ENCODE measurements at regions not wholly inside any gene's neighbourhood (a gene's known extent, or its start where the extent isn't known, plus 50 kb on each side); places are given as distances from the start of the nearest gene placed in this dataset.
"Not testable (repeated sequence)": the region's sequence is repeated elsewhere in the genome, so short reads cannot be mapped to it uniquely, and the experiment has no call there.

- H3K9me3 Mint-ChIP-seq: no peaks in the 10 kb centered on the region
- ATAC-seq (ENCODE audit: low read depth): no peak
- peaks cover 6% of the 10 kb centered on the region for H3K4me1 Mint-ChIP-seq
- no peaks in the 10 kb centered on the region for H3K36me3 Mint-ChIP-seq
- POLR2A ChIA-PET: interaction anchor here (1.7 kb wide), 1 partner anchor 262 kb away, joined by 4 read pairs; no protein-coding TSS in a partner anchor
- H3K27ac Mint-ChIP-seq: no peak overlapping the region
- DNase-seq: no peak
- peaks cover 7% of the 10 kb centered on the region for H3K27me3 Mint-ChIP-seq
- H3K4me3 Mint-ChIP-seq: no peak overlapping the region
Measured at GRCh38 chr17:65293584-65294180, 156.5 kb downstream of the RGS9 start.

GRCh38 chr17:65292430-65292829 lies 155.3 kb downstream of the RGS9 start:
- ATAC-seq (ENCODE audit: low read depth): no peak
- Mint-ChIP-seq H3K9me3 (no peaks in the 10 kb centered on the region), H3K4me1 (peaks cover 6% of the 10 kb centered on the region), H3K36me3 (no peaks in the 10 kb centered on the region), H3K27ac (no peak overlapping the region), H3K27me3 (peaks cover 4% of the 10 kb centered on the region), H3K4me3 (no peak overlapping the region)
- POLR2A ChIA-PET: no interaction called here
- DNase-seq: no peak

- ATAC-seq (ENCODE audit: low read depth); POLR2A ChIA-PET; H3K4me3 Mint-ChIP-seq; H3K4me1 Mint-ChIP-seq; DNase-seq; H3K9me3 Mint-ChIP-seq; H3K27ac Mint-ChIP-seq; H3K36me3 Mint-ChIP-seq; H3K27me3 Mint-ChIP-seq: not testable (repeated sequence)
Measured at GRCh38 chr17:65291301-65291700, 154.1 kb downstream of the RGS9 start.

- POLR2A ChIA-PET: no interaction called here
- no peak overlapping the region for H3K27ac Mint-ChIP-seq
- ATAC-seq (ENCODE audit: low read depth) (no peak), DNase-seq (no peak)
- H3K27me3 Mint-ChIP-seq: peaks cover 4% of the 10 kb centered on the region
- H3K36me3 Mint-ChIP-seq: no peaks in the 10 kb centered on the region
- peaks cover 6% of the 10 kb centered on the region for H3K4me1 Mint-ChIP-seq
- no peak overlapping the region for H3K4me3 Mint-ChIP-seq
- H3K9me3 Mint-ChIP-seq: no peaks in the 10 kb centered on the region
Measured at GRCh38 chr17:65290616-65291015, 153.4 kb downstream of the RGS9 start.

- peaks cover 4% of the 10 kb centered on the region for H3K27me3 Mint-ChIP-seq
- no peak for DNase-seq
- POLR2A ChIA-PET: no interaction called here
- H3K9me3 Mint-ChIP-seq: peaks cover under 1% of the 10 kb centered on the region
- ATAC-seq (ENCODE audit: low read depth): no peak
- H3K4me3 Mint-ChIP-seq: no peak overlapping the region
- H3K36me3 Mint-ChIP-seq: no peaks in the 10 kb centered on the region
- no peak overlapping the region for H3K27ac Mint-ChIP-seq
- peaks cover 6% of the 10 kb centered on the region for H3K4me1 Mint-ChIP-seq
Measured at GRCh38 chr17:65290056-65290455, 152.9 kb downstream of the RGS9 start.

GRCh38 chr17:65287040-65287439 lies 149.9 kb downstream of the RGS9 start:
- H3K27ac Mint-ChIP-seq: no peak overlapping the region
- ATAC-seq (ENCODE audit: low read depth): no peak
- no peaks in the 10 kb centered on the region for H3K36me3 Mint-ChIP-seq
- no peaks in the 10 kb centered on the region for H3K4me1 Mint-ChIP-seq
- H3K4me3 Mint-ChIP-seq: no peak overlapping the region
- POLR2A ChIA-PET: no interaction called here
- H3K9me3 Mint-ChIP-seq: peaks cover 2% of the 10 kb centered on the region
- H3K27me3 Mint-ChIP-seq: no peaks in the 10 kb centered on the region
- DNase-seq: no peak

GRCh38 chr17:65283704-65284103 lies 146.5 kb downstream of the RGS9 start:
- Mint-ChIP-seq H3K27ac (no peak overlapping the region), H3K4me3 (no peak overlapping the region), H3K36me3 (no peaks in the 10 kb centered on the region), H3K27me3 (no peaks in the 10 kb centered on the region), H3K9me3 (peaks cover 2% of the 10 kb centered on the region), H3K4me1 (no peaks in the 10 kb centered on the region)
- no peak for DNase-seq
- no peak for ATAC-seq (ENCODE audit: low read depth)
- POLR2A ChIA-PET: no interaction called here

GRCh38 chr17:65279456-65279855 lies 142.3 kb downstream of the RGS9 start:
- no peaks in the 10 kb centered on the region for H3K9me3 Mint-ChIP-seq
- H3K4me1 Mint-ChIP-seq: peaks cover 12% of the 10 kb centered on the region
- no peaks in the 10 kb centered on the region for H3K36me3 Mint-ChIP-seq
- ATAC-seq (ENCODE audit: low read depth) (no peak), DNase-seq (no peak)
- no peak overlapping the region for H3K4me3 Mint-ChIP-seq
- POLR2A ChIA-PET: no interaction called here
- H3K27ac Mint-ChIP-seq: no peak overlapping the region
- H3K27me3 Mint-ChIP-seq: peaks cover 22% of the 10 kb centered on the region

- Mint-ChIP-seq H3K4me3 (no peak overlapping the region), H3K27ac (no peak overlapping the region), H3K9me3 (no peaks in the 10 kb centered on the region), H3K36me3 (no peaks in the 10 kb centered on the region), H3K4me1 (peaks cover 12% of the 10 kb centered on the region), H3K27me3 (peaks cover 22% of the 10 kb centered on the region)
- ATAC-seq (ENCODE audit: low read depth) (no peak), DNase-seq (no peak)
- POLR2A ChIA-PET: no interaction called here
Measured at GRCh38 chr17:65278820-65279184, 141.6 kb downstream of the RGS9 start.

- DNase-seq (peak; percentile 44), ATAC-seq (ENCODE audit: low read depth) (no peak)
- no peaks in the 10 kb centered on the region for H3K36me3 Mint-ChIP-seq
- H3K9me3 Mint-ChIP-seq: no peaks in the 10 kb centered on the region
- peaks cover 22% of the 10 kb centered on the region for H3K27me3 Mint-ChIP-seq
- no peak overlapping the region for H3K27ac Mint-ChIP-seq
- H3K4me3 Mint-ChIP-seq: no peak overlapping the region
- H3K4me1 Mint-ChIP-seq: peaks cover 12% of the 10 kb centered on the region
- POLR2A ChIA-PET: interaction anchor here (0.6 kb wide), 1 partner anchor 16 kb away, joined by 4 read pairs; no protein-coding TSS in a partner anchor
Measured at GRCh38 chr17:65278050-65278819, 141.1 kb downstream of the RGS9 start.

- ATAC-seq (ENCODE audit: low read depth): no peak
- Mint-ChIP-seq H3K27ac (no peak overlapping the region), H3K9me3 (no peaks in the 10 kb centered on the region), H3K4me3 (peak overlapping the region; percentile 25), H3K36me3 (no peaks in the 10 kb centered on the region), H3K4me1 (peaks cover 12% of the 10 kb centered on the region), H3K27me3 (peaks cover 22% of the 10 kb centered on the region)
- POLR2A ChIA-PET: interaction anchor here (0.6 kb wide), 1 partner anchor 15 kb away, joined by 4 read pairs; no protein-coding TSS in a partner anchor
- no peak for DNase-seq
Measured at GRCh38 chr17:65277576-65277975, 140.4 kb downstream of the RGS9 start.
